Activated T-helper 9 cell treated with anti-CD3 and anti-CD28 coated beads, Interleukin-2, amount 50 U/mL, for 16 hours (primary cell): ENCODE measurements at regions not wholly inside any gene's neighbourhood (a gene's known extent, or its start where the extent isn't known, plus 50 kb on each side); places are given as distances from the start of the nearest gene placed in this dataset.
"Not testable (repeated sequence)": the region's sequence is repeated elsewhere in the genome, so short reads cannot be mapped to it uniquely, and the experiment has no call there.

Source experiments
- DNase-seq: peaks from one replicate; pipeline ENCODE4 v3.0.0-alpha.2; 2020; ENCODE audit warnings: low read depth

GRCh38 chr2:17362956-17363355 is 155.3 kb downstream of the RAD51AP2 start:
- DNase-seq: no peak

GRCh38 chr2:17355608-17356329 is 162.5 kb downstream of the RAD51AP2 start:
- DNase-seq: no peak

GRCh38 chr2:17353263-17353662 is 165.0 kb downstream of the RAD51AP2 start:
- no peak for DNase-seq

- not testable (repeated sequence) for DNase-seq
Measured at GRCh38 chr2:17342692-17343091, 175.5 kb downstream of the RAD51AP2 start.

- no peak for DNase-seq
Measured at GRCh38 chr2:17337507-17337906, 180.7 kb downstream of the RAD51AP2 start.

- DNase-seq: no peak
Measured at GRCh38 chr2:17336458-17336857, 181.8 kb downstream of the RAD51AP2 start.

GRCh38 chr2:17334300-17334699 is 183.9 kb downstream of the RAD51AP2 start:
- DNase-seq: no peak

- DNase-seq: no peak
Measured at GRCh38 chr2:17331636-17332035, 186.6 kb downstream of the RAD51AP2 start.

GRCh38 chr2:17328161-17328560 is 190.1 kb downstream of the RAD51AP2 start:
- DNase-seq: no peak

- no peak for DNase-seq
Measured at GRCh38 chr2:17327649-17328048, 190.6 kb downstream of the RAD51AP2 start.

- DNase-seq: no peak
Measured at GRCh38 chr2:17326717-17327116, 191.5 kb downstream of the RAD51AP2 start.

- no peak for DNase-seq
Measured at GRCh38 chr2:17323697-17324096, 194.5 kb downstream of the RAD51AP2 start.

GRCh38 chr2:17322461-17322860 is 195.8 kb downstream of the RAD51AP2 start:
- DNase-seq: no peak

- DNase-seq: no peak
Measured at GRCh38 chr2:17319090-17319489, 199.2 kb downstream of the RAD51AP2 start.

- no peak for DNase-seq
Measured at GRCh38 chr2:17318013-17318412, 200.2 kb downstream of the RAD51AP2 start.

GRCh38 chr2:17317439-17317976 is 200.7 kb downstream of the RAD51AP2 start:
- no peak for DNase-seq

GRCh38 chr2:17313261-17313660 is 205.0 kb downstream of the RAD51AP2 start:
- DNase-seq: no peak

GRCh38 chr2:17311771-17312511 is 206.3 kb downstream of the RAD51AP2 start:
- no peak for DNase-seq

GRCh38 chr2:17311106-17311619 is 207.1 kb downstream of the RAD51AP2 start:
- DNase-seq: no peak

- no peak for DNase-seq
Measured at GRCh38 chr2:17309741-17310339, 208.4 kb downstream of the RAD51AP2 start.

GRCh38 chr2:17309181-17309580 is 209.1 kb downstream of the RAD51AP2 start:
- no peak for DNase-seq

GRCh38 chr2:17306706-17307105 is 211.5 kb downstream of the RAD51AP2 start:
- no peak for DNase-seq

GRCh38 chr2:17306219-17306618 is 212.0 kb downstream of the RAD51AP2 start:
- DNase-seq: no peak
